GM11168 (cell line): ENCODE measurements at regions not wholly inside any gene's neighbourhood (a gene's known extent, or its start where the extent isn't known, plus 50 kb on each side); places are given as distances from the start of the nearest gene placed in this dataset.

Experiments
- in situ Hi-C: fragments of 300-500 bp; cut with MboI; formaldehyde crosslinking; loops from one replicate; pipeline ENCODE4 v1.12.0; 2022; ENCODE audit warnings: low sequenced_read_pairs; ENCODE audit not compliant: unreplicated experiment

DNA sequence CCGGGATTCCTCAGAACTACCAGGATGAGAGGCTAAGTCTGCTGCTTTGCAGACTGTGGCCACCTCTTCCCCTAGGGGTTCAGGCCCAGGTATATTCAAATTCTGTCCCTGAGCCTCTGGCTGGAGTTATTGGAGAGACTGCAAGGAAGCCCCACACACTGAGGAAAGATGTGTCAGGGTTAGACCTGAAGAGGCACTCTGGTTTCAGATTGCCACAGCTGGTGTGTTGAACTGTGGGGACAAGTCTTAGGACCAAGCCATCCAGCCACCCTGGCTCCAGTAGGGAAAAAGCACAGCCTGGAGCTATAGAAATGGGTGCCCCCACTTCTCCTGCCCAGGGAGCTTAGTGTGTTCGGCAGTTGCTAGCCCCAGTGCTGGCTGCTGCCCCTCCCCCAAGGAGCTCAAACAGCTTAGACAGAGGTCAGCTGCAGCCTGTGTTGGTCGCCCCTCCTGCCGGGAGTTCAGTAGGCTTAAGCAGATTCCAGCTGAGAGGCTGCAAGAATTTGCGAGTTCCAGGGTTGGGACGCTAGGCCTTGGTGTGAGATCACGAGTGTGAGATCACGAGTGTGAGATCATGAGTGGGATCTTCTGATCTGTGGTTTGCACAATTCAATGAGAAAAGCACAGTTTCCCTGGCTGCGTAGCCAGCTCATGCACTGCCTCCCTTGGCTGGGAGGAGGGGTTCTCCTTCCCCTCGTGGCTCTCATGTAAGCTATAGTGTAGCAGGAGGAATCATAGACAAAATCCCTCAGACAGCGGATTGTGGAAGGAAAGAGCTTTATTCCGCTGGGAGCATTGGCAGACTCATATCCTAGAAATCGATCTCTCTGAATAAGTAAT lies 552.1 kb upstream of the CHORDC1 start:
- in situ Hi-C loops: no loop called here

DNA sequence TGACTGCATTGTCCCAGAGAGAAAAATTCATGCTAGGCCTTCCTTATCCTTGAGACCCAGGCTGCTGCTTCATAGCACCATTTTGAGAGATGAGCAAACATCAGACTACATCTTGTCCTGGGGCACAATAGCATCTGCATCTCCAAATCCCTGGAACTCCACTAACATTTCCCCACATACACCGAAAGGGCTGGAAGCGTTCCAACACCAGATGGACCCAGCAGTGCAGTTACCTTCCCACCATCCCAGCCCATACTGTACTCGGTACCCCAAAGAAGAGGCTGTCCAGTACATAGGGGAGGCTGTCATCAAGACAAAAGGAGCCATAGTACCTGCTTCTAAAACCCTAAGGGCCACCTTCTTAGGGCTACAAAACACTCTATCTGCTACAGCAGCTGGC lies 547.2 kb upstream of the CHORDC1 start:
- in situ Hi-C loops: no loop called here

DNA sequence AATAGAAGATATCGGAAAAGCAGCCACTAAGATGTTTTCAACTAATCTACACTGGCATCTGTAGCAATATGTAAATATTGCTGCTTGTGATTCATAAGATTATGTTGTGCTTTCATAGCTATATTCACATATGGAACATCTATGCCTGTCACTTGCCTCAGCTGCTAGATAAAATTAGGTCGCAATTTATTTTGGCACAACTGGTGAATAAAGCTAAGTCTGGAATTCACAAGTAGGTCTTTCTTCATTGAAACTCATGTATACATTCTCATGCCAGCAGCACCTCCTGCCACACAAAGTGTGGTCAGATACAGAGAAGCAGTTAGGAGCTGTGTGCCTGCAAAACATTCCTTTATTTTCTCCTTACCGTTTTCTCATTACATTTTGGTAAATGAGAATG lies 543.3 kb upstream of the CHORDC1 start:
- in situ Hi-C loops: no loop called here

DNA sequence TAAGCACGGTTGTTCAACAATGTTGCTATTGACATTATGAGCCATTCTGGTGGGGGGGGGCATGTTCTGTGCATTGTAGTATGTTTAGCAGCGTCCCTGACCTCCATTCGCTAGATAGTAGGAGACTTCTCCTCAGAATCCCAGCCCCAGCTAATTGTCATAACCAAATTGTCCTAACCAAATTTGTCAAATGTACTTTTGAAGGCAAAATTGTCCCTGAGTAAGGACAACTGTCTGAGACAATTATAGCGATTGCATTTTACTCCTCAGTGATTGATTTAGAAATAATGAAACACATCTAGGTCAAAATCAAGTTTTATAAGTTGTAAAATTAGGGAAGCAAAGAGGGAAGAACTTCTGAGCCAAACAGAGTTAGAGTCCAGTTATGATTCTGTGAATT lies 541.8 kb upstream of the CHORDC1 start:
- in situ Hi-C loops: no loop called here

DNA sequence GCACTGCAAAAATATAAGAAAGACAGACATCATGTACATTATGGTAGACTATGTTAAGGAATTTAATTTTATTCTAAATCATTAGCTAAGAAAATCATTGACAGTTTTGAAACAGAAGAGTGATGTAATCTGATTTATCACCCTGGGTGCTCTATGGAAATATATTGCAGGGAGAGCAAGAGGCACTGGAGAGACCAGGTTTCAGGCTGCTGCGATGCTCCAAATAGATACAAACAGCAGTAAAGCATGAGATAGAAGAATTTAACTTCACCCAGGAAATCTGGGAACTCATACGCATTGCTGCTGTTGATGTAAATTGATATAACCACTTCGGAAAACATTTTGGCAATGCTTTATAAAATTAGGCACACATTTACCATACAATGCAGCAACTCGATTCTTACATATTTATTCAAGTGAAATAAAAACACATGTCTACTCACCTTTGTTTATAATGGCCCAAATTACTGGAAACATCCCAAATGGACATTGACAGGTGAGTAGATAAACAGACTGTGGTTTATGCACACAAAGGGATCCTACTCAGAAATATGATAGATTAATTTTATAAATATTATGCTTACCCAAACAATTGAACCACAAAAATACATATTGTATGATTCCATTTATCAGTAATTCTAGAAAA lies 535.1 kb upstream of the CHORDC1 start:
- in situ Hi-C loops: no loop called here

DNA sequence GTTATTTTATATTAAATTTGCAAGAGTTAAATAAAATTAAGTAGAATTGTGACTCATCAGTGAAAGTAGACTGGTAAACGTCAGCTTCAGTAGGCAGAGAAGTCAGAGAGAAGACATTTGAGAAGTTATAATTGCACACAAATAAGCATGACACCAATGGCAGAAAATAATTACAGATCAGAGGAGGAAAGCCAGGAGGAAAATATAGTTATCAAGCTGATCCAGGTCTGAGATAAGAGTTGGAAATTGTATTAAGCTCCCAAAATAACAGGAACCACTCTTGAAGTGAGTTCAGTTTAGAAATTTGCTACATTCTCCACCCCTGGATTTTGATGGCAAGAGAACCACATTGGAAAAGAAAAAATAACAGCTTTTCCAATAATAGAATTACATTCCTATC lies 533.8 kb upstream of the CHORDC1 start:
- in situ Hi-C loops: no loop called here

DNA sequence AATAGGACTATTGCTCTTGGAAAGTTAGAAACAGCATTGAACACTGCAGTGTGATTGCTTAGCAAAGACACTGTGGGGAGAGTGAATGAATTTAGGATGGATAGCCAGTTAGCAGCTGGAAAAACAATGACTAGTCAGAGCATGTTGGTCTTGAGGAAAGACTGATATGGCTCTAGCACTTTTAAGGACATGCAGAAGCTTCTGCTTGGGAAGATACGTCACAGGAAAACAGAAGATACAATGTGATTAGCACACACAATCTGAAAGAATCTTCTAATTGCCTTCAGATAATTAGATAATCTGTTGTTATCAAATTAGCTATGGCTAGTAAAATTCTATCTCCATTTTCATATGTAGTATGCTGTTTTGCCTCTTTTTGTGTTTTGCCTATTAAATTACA lies 530.7 kb upstream of the CHORDC1 start:
- in situ Hi-C loops: no loop called here

DNA sequence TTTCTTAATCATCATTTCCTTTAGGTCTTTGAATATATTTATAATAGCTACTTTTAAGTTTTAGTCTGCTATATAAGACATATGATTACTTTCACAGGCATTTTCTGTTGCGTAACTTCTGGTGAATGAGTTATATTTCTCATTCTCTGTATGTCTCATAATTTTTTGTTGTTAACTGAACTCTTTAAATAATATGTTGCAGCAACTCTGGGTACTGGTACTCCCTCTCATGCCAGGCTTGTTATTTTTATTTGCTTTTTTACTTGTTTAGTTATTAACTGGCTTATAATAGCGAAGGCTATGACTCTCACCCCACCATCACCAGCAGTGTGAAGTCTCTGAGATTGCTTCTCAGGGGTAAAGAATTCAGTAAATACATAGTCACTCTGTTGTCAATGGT lies 524.2 kb upstream of the CHORDC1 start:
- in situ Hi-C loops: no loop called here

DNA sequence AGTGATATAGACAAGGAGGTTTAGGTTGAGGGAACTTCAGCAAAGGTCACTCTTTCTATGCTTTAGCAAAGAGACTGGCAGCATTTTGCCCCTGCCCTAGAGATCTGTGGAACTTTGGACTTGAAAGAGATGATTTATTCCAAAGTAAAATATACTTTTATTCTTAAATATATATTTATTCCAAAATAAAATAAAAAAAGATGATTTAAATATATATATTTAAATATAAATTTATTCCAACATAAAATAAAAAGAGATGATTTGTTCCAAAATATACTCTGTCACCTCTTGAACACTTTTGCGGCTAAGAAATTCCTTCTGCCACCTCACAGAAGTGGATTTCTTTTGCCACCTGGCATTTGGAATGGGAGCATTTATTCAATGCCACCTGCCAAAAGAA lies 521.3 kb upstream of the CHORDC1 start:
- in situ Hi-C loops: no loop called here

DNA sequence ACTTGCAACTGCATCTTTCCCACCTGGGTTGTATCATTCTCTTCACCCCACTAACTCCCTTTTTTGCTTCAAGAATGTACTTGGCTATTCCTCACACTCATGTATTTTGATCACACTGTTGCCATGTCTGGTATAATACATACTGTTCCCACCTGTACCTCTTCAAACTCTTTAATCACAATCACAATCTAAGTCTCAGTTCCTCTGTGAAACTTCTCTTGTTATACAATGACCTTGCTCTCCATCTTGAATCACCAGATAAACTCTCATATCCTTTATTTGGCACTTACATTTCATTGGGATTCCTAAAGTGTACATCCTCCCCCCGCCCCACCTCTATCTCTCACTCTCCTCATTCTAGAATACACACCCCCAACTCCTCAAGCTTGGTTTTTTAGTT lies 516.0 kb upstream of the CHORDC1 start:
- in situ Hi-C loops: no loop called here

DNA sequence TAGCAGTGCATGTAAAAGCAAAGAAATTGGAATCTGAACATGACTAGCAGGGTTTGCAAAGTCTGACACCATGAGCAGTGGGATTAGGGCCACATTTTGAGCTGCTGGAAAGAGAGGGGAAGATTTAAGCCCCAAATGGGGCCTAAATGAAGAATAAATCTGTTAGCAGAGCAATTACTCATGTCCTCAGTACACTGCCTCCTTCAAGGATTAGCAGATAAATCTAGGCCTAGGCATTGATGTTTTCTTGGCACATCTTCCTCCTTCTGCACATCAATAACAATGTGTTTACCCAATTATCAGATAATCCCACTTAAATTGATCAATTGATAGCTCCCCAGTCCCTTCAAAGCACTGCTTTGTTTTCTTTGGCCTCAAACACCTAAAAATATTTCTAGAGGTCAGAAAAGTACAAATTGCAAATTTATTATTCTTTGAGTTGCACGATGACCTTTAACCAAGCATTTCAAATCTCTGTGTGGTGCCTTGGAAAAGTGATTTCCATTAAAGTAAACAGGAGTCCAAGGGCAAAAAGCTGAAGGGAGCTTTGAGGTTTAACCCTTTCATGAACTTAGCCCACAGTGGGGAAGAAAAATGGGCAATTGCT lies 514.7 kb upstream of the CHORDC1 start:
- in situ Hi-C loops: no loop called here

DNA sequence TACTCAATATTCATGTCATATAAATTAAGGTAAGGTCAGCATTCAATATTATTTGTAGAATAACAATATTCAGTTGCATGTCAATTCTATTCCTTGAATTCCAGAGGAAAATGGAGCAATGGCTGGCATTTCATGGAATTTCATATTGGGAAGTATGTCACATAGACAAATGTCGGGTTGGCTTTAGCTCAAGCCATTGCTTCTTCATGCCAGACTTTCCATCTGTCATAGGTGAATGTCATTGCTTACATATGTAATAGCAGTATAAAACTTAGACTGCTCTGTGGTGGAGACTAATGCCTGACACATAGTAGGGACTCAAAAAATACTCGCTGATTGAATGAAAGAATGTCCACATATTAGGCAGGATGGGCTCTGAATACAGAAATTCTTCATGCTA lies 509.6 kb upstream of the CHORDC1 start:
- in situ Hi-C loops: no loop called here

DNA sequence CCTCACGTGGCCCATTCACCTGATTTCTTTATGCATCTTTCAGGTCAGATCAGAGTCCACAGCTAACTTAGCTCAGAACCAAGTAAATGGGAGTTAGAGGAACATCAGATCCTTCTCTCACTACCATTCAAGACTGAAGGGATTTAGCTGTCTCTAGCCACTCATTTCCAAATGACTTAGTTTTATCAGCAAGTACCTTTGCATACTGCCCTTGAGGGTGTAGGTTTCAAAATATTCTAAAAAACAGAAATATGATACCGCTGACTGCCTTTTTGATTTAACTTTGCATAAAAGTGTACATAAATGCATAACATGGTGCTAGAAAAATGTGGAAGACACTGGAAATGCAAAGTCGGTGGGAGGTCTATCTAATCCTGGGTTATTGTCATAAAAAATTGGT lies 500.6 kb upstream of the CHORDC1 start:
- in situ Hi-C loops: no loop called here

DNA sequence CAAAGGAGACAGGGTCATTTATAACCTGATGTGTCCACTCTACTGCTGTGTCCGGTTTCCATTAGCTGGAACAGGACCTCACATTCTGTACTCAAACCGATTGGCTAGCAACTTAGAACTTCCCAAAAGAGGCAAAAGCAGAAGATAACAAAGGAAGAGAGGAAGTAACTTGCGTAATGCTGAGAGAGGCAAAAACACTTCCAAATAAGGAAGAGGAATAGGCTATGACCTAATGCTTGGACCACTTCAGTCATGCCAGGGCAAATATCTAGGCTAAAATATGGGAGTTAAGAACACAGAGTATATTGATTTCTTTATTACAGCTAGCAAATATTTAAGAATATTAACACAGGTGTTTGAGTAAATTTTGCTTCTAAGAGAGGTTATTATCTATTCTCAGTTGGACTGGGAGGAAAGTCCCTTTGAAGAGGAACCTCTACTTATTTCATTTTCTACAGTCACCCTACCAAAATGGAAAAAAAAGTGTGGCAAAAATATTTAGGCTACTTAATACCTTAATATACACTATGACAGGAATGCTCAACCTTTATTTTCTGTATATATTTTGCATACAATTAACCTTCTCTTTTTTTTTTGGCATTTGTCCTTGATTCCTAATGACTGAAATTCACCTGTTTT lies 499.8 kb upstream of the CHORDC1 start:
- in situ Hi-C loops: no loop called here

DNA sequence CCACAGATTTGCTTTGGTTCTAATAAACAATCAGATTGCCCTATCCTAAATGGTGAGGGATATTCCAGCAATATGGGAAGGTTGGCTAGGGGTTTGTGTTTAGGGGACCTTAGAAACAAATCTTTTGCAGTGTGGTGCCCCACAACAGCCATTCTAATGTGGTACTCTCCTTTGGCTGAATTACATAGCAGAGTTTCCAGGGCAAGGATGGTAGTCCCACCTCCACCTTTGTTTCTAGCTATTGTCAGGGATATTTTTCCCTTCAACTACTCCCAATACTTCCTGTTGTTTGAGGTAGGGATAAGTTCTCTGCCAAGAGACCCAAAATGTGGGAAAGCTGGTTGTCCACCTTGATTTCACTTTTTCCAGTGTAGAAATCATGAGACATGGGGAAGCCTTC lies 494.7 kb upstream of the CHORDC1 start:
- in situ Hi-C loops: no loop called here

DNA sequence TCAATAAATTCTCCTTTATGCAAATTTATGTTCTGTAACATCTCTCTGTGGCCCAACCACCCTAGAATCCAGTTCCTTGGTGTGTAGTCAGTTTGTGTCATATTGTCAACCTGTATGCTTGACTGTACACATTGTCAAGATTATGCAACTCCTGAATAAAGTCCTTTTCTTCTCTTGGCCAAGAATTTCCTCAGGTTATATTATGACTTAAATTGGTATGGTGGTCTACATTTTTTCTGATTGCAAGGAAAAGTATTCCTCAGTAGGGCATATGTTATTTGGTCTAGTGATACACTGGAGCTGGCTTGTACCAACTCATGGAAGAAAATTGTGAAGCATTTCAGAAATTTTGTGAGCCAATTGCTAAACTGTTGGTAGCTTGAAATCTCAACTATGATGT lies 482.8 kb upstream of the CHORDC1 start:
- in situ Hi-C loops: no loop called here

DNA sequence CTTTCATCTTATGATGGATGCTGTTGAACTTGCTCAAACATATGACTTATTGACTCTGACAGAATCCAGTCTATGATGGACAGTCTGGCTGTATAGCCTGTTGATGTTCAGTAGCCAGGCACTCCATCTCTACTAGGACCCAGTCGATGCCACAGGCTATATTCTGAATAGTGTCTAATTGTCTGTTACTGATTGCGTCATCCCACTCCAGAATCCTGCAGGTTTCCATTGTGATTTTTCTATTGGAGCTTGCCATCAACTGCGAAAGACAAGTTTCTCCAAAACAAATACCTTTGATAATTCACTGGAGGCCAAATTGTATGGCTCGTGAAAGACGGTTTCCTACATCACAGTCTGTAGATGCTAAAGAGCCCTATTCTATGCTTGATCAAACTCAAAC lies 481.7 kb upstream of the CHORDC1 start:
- in situ Hi-C loops: no loop called here

DNA sequence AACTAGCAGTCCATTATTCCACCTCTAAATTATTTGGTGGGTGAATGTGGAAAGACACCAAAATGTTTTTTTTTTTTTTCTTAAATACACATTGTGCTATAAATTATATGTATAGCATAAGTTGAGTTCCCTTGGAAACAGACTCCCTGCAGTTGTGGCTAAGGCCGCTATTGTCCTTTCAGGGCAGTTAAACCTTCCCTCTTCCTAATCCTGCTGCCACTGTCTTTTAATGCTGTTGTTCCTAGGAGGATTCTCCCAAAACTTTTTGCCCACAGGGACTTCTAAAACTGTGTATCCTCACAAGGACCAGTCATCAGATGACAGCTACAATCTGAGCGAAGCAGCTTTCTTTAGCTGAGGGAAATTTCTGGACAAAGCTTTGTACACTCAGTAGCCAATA lies 478.9 kb upstream of the CHORDC1 start:
- in situ Hi-C loops: no loop called here

DNA sequence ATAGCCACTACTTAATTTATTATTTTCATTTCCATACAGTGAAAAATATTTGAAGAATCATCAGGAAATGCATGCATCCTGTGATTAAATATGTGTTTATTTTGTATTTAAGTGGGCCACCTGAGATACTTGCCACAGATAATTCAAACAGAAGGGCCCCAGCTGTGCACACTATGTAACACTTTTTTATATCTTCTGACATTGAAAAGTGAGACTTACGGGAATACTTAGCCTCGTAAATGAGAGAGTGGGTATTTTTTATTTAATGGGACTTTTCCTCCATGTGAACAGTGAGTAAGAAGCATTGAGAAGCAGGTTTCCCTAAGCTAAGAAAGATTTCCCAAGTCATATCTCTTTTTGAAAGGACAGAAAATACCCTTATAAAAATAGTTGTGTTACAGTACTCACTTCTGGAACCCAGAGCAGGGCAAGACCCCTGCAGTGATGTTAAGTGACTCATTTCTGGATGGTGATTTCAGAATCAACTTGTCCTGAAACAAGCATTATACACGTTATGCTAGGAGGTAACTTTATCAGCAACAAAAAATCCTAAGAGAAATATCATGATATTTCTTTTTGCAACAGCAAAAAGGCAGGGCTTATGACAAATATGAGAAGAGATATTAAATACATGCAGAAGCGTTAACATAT lies 478.1 kb upstream of the CHORDC1 start:
- in situ Hi-C loops: no loop called here

DNA sequence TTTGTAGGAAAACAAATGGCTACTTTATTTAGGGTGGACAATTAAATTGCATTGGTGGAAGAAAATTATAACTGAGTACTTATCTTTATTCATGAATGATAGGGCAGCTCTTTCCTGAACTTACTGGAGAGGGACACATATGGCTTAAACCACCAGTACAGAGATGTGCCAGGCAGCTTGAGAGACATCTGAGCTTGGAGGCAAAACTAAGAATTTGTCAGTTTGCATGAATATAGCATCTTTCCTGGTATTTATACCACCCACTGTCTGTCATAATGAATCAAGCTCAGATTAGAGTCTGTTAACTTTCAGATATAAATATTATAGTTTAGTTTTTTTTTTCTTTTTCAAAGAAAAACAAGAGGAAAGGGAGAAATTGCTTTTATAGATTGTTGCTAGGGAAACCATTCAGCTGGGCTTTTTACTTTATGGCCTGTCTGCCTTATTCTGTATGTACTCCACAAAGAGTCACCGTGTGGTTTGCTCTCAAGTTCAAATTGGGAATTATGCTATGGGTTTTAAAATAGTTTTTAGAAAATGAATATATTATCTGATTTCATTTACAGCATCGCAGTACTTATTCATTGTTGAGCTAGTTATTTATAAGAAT lies 477.0 kb upstream of the CHORDC1 start:
- in situ Hi-C loops: no loop called here
